IMR-90 (cell line): ENCODE measurements at regions not wholly inside any gene's neighbourhood (a gene's known extent, or its start where the extent isn't known, plus 50 kb on each side); places are given as distances from the start of the nearest gene placed in this dataset.
"Not testable (repeated sequence)": the region's sequence is repeated elsewhere in the genome, so short reads cannot be mapped to it uniquely, and the experiment has no call there.

ENCODE experiments used
- BHLHE40 ChIP-seq: fragments of 150-350 bp; IDR thresholded peaks from 2 replicates; pipeline ENCODE4 v1.6.1; 2016; ENCODE audit warnings: mild to moderate bottlenecking, low read depth, low read length
- CTCF ChIP-seq: conservative IDR thresholded peaks from 2 replicates; pipeline ENCODE4 v1.5.1; 2012; ENCODE audit warnings: mild to moderate bottlenecking, low read depth, low read length, improper control_type of control experiment
- POLR2A ChIP-seq: IDR thresholded peaks from 2 replicates; pipeline ENCODE4 v1.6.1; 2012; ENCODE audit warnings: mild to moderate bottlenecking, low read depth, low read length
- RFX5 ChIP-seq: IDR thresholded peaks from 2 replicates; pipeline ENCODE4 v1.8.0; 2012; ENCODE audit warnings: low read depth, mild to moderate bottlenecking, low read length, moderate library complexity
- SMC3 ChIP-seq: fragments of 150-350 bp; IDR thresholded peaks from 2 replicates; pipeline ENCODE4 v1.6.1; 2016; ENCODE audit warnings: low read depth, mild to moderate bottlenecking, antibody characterized with exemption, low read length, moderate library complexity
- USF2 ChIP-seq: fragments of 150-350 bp; IDR thresholded peaks from 2 replicates; pipeline ENCODE4 v1.6.1; 2017; ENCODE audit warnings: mild to moderate bottlenecking, antibody characterized with exemption, low read length, low read depth

- TF ChIP-seq USF2, CTCF, SMC3, RFX5, BHLHE40, POLR2A: not testable (repeated sequence)
Measured at GRCh38 chr11:93926099-93926498, 75.7 kb upstream of the VSTM5 start.
